ENCODE measurements at regions not wholly inside any gene's neighbourhood (a gene's known extent, or its start where the extent isn't known, plus 50 kb on each side); places are given as distances from the start of the nearest gene placed in this dataset.

DNA sequence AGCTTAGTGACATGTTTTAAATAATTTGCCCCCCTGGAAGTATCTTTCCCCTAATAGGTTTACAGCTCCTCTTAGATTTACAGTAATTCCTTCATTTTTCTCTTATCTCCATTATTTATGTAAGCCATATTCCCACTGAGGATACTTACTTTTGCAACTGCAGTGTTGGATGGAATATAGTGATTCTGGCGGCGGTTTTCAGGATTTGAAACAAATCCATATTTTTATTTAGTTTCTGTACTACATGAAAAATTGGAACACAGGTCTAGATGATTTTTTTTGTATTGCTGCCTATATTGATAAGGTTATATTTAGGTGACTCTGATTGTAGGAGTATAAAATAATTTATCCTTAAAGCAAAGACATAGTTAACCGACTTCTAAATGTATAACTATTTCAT is 391.6 kb upstream of the SUCLG2 start:
- no peak for TF ChIP-seq POLR2A (IDR thresholded peaks at IDR 0.05)
- TF ChIP-seq, protein P1, sequence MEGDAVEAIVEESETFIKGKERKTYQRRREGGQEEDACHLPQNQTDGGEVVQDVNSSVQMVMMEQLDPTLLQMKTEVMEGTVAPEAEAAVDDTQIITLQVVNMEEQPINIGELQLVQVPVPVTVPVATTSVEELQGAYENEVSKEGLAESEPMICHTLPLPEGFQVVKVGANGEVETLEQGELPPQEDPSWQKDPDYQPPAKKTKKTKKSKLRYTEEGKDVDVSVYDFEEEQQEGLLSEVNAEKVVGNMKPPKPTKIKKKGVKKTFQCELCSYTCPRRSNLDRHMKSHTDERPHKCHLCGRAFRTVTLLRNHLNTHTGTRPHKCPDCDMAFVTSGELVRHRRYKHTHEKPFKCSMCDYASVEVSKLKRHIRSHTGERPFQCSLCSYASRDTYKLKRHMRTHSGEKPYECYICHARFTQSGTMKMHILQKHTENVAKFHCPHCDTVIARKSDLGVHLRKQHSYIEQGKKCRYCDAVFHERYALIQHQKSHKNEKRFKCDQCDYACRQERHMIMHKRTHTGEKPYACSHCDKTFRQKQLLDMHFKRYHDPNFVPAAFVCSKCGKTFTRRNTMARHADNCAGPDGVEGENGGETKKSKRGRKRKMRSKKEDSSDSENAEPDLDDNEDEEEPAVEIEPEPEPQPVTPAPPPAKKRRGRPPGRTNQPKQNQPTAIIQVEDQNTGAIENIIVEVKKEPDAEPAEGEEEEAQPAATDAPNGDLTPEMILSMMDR (IDR thresholded peaks at IDR 0.05 in 8 of 11, conservative IDR thresholded peaks at IDR 0.05 in 3 of 11), result no peak
- no peak for TF ChIP-seq POLR2AphosphoS5 (IDR thresholded peaks at IDR 0.05)
